HG03196 (cell line): ENCODE measurements at regions not wholly inside any gene's neighbourhood (a gene's known extent, or its start where the extent isn't known, plus 50 kb on each side); places are given as distances from the start of the nearest gene placed in this dataset.

ENCODE experiments used
- ATAC-seq: cut with Tn5 transposase; IDR thresholded peaks from one replicate; pipeline ENCODE4 v1.9.1; 2021; ENCODE audit not compliant: unreplicated experiment

GRCh38 chr1:193626695-193627094 lies 440.3 kb upstream of the B3GALT2 start:
- ATAC-seq, result no peak

- ATAC-seq, result no peak
Observed at GRCh38 chr1:193625255-193625654, 438.8 kb upstream of the B3GALT2 start.

- no peak for ATAC-seq
Observed at GRCh38 chr1:193619911-193620310, 433.5 kb upstream of the B3GALT2 start.

- ATAC-seq, result no peak
Observed at GRCh38 chr1:193614817-193615216, 428.4 kb upstream of the B3GALT2 start.

GRCh38 chr1:193614275-193614674 lies 427.9 kb upstream of the B3GALT2 start:
- ATAC-seq, result no peak

DNA sequence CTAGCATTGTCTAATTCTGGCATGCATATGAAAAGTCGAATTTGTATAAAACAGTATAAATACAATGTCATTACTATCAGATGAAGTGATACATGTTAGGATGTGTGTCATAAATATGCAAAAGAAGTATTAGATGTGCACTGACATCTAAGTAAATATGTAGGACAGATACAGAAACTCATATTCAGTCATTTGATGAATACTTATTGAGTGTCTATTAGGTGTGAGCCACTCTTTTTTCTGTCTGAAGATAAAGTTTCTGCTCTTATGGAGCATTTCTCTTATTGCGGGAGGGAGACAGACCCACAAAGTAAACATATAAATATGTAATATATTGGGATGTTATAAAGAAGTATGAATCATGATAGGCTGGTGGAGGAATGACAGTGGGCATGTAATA lies 426.6 kb upstream of the B3GALT2 start:
- no peak for ATAC-seq

- no peak for ATAC-seq
Observed at GRCh38 chr1:193609592-193609991, 423.2 kb upstream of the B3GALT2 start.

DNA sequence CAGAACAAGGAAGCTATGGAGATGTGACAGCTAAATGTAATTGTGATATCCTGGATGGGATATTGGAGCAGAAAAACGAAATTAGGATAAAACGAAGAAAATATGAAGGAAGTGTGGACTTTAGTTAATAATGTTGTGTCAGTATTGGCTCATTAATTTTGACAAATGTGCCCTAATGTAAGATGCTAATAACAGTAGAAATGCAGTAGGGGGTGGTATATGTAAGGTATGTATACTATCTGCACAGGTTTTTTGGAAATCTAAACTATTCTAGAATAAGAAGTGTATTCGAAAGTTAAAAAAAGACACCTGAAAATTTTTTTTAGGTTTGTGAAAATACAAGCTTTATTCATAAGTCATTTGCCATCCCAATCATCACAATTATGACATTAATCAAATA lies 421.4 kb upstream of the B3GALT2 start:
- ATAC-seq, result no peak

DNA sequence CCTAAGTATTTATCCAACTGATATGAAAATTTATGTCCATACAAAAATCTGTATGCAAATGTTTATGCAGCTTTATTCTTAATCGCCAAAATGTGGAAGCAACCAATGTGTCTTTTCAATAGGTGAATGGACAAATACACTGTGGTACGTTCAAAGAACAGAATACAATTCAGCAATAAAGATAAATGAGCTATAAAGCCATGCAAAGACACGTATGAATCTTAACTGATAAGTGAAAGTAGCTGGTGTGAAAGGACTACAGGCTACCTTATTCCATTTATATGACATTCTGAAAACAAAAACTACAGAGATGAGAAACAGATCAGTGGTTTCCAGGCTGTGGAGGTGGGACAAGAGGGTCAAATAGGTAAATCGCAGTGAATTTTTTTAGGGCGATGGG lies 419.6 kb upstream of the B3GALT2 start:
- no peak for ATAC-seq

GRCh38 chr1:193602705-193603104 lies 416.3 kb upstream of the B3GALT2 start:
- ATAC-seq, result no peak

- ATAC-seq, result no peak
Observed at GRCh38 chr1:193593147-193593885, 406.9 kb upstream of the B3GALT2 start.

- no peak for ATAC-seq
Observed at GRCh38 chr1:193592317-193592716, 405.9 kb upstream of the B3GALT2 start.

DNA sequence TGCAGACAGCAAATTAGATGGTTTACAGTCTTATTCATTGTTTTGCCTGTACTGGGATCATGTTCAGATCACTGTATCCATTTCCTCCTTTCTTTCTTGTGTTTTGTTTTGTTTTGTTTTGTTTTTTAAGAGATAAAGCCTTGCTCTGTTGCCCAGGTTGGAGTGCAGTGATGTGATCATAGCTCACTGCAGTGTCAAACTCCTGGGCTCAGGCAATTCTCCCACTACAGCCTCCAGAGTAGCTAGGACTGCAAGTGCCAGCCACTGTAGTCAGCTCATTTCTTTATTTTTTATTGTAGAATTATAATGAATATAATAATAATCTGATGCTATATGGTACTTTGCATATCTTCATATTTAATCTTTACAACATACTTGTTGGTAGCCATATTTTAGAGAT lies 403.7 kb upstream of the B3GALT2 start:
- ATAC-seq, result no peak

GRCh38 chr1:193589597-193590040 lies 403.2 kb upstream of the B3GALT2 start:
- ATAC-seq, result no peak

GRCh38 chr1:193588311-193589082 lies 402.1 kb upstream of the B3GALT2 start:
- no peak for ATAC-seq

DNA sequence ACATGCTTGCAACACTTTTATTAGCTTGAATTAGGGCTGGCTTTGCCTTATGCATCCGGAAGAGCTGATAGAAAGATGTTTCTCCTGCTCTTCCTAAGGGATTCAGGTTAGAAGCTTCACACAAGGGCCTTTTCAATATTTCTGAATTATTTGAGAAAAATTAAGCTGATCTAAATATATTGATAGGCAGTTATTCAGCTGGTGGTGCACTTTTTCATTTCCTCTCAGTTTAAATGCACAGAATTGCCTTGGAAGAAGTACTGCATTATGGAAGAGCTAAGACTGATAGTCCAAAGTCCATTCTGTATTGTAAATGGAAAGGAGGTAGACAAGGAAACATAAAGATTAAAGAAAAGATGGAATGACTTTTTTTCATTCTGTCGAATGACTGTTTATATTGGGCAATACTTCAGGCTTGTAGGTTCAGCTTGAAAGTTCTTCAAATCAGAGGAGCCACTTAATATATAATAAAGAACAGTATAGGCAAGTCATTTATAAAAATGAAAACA lies 398.4 kb upstream of the B3GALT2 start:
- ATAC-seq, result no peak

- no peak for ATAC-seq
Observed at GRCh38 chr1:193581341-193581740, 394.9 kb upstream of the B3GALT2 start.

DNA sequence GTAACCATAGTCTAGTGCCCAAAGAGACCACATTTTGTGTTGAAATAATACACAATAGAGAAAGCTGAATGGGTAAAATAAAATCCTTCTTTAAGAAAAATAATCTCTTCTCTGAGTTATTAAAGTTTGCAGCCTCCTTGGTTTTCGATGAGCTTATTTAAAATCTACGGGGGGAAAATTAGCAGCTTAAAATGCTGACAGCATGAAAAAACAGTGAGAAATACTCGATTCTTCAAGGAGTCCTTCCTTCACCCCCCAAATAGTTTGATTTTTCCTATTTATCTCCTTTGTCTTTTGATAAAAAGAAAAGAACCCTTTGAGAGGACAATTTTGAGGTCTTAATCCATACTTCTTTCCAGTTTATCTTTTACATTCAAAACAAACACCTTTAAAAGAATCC lies 394.0 kb upstream of the B3GALT2 start:
- no peak for ATAC-seq

DNA sequence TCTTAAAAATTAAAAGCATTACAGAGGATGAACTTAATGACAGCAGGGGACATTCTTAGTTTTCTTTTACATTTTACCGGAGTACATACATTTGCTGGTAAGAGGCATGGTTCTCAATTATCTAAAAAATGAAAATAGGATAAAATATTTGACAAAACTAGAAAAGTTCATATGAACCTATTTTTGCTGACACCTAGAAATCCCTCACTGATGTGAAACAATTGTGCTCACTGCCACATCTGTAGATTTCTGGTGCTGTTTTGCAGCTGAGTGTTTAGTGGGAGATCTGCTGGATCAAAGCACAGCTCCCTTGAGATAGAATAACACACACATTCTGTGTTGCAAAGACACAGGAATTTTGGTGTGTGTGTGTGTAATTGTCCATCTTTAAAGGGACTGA lies 392.9 kb upstream of the B3GALT2 start:
- ATAC-seq, result no peak

DNA sequence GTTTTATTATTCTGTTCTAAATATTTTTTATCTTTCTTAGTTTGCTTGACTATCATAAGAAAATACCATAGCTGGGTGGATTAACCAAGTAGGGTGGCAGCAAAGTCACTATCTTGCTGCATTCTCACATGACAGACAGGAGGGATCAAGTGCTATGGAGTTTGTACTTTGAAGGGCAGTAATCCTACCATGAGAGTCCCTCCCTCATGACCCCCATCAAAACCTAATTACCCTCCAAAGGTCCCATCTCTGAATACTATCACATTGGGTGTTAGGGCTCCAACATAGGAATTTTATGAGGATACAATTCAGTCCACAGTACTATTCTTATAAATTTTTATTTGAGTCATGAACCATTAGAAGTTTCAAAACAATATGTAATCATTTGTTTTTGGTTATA lies 388.5 kb upstream of the B3GALT2 start:
- ATAC-seq, result no peak

DNA sequence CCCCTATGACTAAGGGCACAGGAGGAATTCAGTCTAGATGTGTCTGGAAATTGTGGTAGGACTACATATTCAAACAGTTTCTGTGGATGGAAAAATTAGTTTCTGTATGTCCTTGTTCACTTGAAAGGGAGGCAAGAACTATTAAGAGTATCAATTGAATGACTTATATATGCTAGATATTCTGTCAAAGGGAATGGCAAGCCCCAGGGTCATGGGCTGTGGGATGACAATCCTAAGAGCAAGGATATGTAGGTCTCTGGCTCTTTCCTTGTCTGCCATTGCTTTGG lies 383.5 kb upstream of the B3GALT2 start:
- ATAC-seq, result no peak
